ENCODE measurements at regions not wholly inside any gene's neighbourhood (a gene's known extent, or its start where the extent isn't known, plus 50 kb on each side); places are given as distances from the start of the nearest gene placed in this dataset.

DNA sequence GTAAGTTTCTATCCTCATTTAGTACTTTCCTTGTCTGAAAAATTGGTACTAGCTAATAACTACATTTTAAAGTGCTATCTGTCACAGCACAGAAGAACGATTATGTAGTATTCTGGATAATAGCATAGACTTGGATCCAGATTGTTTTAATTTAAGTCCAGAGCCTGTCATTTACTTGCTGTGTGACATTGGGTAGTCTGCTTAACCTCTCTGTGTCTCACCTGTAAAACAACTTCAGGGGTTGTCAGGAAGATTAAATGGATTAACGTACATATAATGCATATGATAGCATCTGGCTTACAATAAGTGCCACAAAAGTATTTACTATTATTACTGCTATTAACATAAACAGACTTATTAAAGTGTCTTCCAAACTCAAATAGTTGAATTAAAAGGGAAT is 1221.4 kb downstream of the GATA3 start:
- TF ChIP-seq, protein P1, sequence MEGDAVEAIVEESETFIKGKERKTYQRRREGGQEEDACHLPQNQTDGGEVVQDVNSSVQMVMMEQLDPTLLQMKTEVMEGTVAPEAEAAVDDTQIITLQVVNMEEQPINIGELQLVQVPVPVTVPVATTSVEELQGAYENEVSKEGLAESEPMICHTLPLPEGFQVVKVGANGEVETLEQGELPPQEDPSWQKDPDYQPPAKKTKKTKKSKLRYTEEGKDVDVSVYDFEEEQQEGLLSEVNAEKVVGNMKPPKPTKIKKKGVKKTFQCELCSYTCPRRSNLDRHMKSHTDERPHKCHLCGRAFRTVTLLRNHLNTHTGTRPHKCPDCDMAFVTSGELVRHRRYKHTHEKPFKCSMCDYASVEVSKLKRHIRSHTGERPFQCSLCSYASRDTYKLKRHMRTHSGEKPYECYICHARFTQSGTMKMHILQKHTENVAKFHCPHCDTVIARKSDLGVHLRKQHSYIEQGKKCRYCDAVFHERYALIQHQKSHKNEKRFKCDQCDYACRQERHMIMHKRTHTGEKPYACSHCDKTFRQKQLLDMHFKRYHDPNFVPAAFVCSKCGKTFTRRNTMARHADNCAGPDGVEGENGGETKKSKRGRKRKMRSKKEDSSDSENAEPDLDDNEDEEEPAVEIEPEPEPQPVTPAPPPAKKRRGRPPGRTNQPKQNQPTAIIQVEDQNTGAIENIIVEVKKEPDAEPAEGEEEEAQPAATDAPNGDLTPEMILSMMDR (IDR thresholded peaks at IDR 0.05; ENCODE audit: insufficient read depth, low read depth, low read length): no peak
- TF ChIP-seq EZH2 (IDR thresholded peaks at IDR 0.05; ENCODE audit: insufficient read depth, low read length): no peak
